ENCODE measurements at regions not wholly inside any gene's neighbourhood (a gene's known extent, or its start where the extent isn't known, plus 50 kb on each side); places are given as distances from the start of the nearest gene placed in this dataset.

- Histone ChIP-seq H3K4me2 (ENCODE audit: extremely low read depth, insufficient read depth, low read length) (no peak overlapping the region), H3K9ac (ENCODE audit: insufficient read depth, low read length) (no peak overlapping the region), H3K9me3 (ENCODE audit: control insufficient read depth, insufficient read depth, low read depth, low read length) (no peaks in the 10 kb centered on the region), H3K4me1 (ENCODE audit: control insufficient read depth, extremely low read depth, insufficient read depth, low read length) (no peaks in the 10 kb centered on the region), H3K27me3 (ENCODE audit: control insufficient read depth, insufficient read depth, low read length) (no peaks in the 10 kb centered on the region), H3K4me3 (replicated peaks in 1 of 4; ENCODE audit: control extremely low read depth in 1 of 4, insufficient read depth in 1 of 4, low read depth in 3 of 4, low read length in 4 of 4) (no peak overlapping the region), H3K79me2 (ENCODE audit: control insufficient read depth, insufficient read depth, low read length) (no peaks in the 10 kb centered on the region), H2AFZ (ENCODE audit: low read length) (no peak overlapping the region), H3K27ac (ENCODE audit: insufficient read depth, low read length) (no peak overlapping the region), H4K20me1 (ENCODE audit: control insufficient read depth, extremely low read depth, insufficient read depth, low read length) (no peaks in the 10 kb centered on the region), H3K36me3 (ENCODE audit: control insufficient read depth, insufficient read depth, low read length) (no peaks in the 10 kb centered on the region)
- no peak for DNase-seq (ENCODE audit: low read depth in 2 of 2)
- no peak for TF ChIP-seq EZH2 (IDR thresholded peaks at IDR 0.05; ENCODE audit: low read length, missing control alignments)
- no peak for TF ChIP-seq CTCF (conservative IDR thresholded peaks at IDR 0.05 in 1 of 2, IDR thresholded peaks at IDR 0.05 in 1 of 2; ENCODE audit: low read depth in 1 of 2, low read length in 2 of 2)
Measured at GRCh38 chr4:28772788-28773187, 1912.1 kb downstream of the STIM2 start.

- Histone ChIP-seq H3K4me3 (replicated peaks in 1 of 4; ENCODE audit: control extremely low read depth in 1 of 4, insufficient read depth in 1 of 4, low read depth in 3 of 4, low read length in 4 of 4) (no peak overlapping the region), H3K4me1 (ENCODE audit: control insufficient read depth, extremely low read depth, insufficient read depth, low read length) (no peaks in the 10 kb centered on the region), H3K27me3 (ENCODE audit: control insufficient read depth, insufficient read depth, low read length) (no peaks in the 10 kb centered on the region), H3K36me3 (ENCODE audit: control insufficient read depth, insufficient read depth, low read length) (no peaks in the 10 kb centered on the region), H3K9ac (ENCODE audit: insufficient read depth, low read length) (no peak overlapping the region), H4K20me1 (ENCODE audit: control insufficient read depth, extremely low read depth, insufficient read depth, low read length) (no peaks in the 10 kb centered on the region), H3K9me3 (ENCODE audit: control insufficient read depth, insufficient read depth, low read depth, low read length) (no peaks in the 10 kb centered on the region), H3K27ac (ENCODE audit: insufficient read depth, low read length) (no peak overlapping the region), H2AFZ (ENCODE audit: low read length) (no peak overlapping the region), H3K79me2 (ENCODE audit: control insufficient read depth, insufficient read depth, low read length) (no peaks in the 10 kb centered on the region), H3K4me2 (ENCODE audit: extremely low read depth, insufficient read depth, low read length) (no peak overlapping the region)
- TF ChIP-seq EZH2 (IDR thresholded peaks at IDR 0.05; ENCODE audit: low read length, missing control alignments) (no peak), CTCF (conservative IDR thresholded peaks at IDR 0.05 in 1 of 2, IDR thresholded peaks at IDR 0.05 in 1 of 2; ENCODE audit: low read depth in 1 of 2, low read length in 2 of 2) (no peak)
- DNase-seq (ENCODE audit: low read depth in 2 of 2), result peak in 1 of 2 donors; percentile 25
Measured at GRCh38 chr4:28774344-28774743, 1913.7 kb downstream of the STIM2 start.

GRCh38 chr4:28776004-28776403, 1915.4 kb downstream of the STIM2 start:
- H3K36me3 ChIP-seq (ENCODE audit: control insufficient read depth, insufficient read depth, low read length), result no peaks in the 10 kb centered on the region
- no peaks in the 10 kb centered on the region for H4K20me1 ChIP-seq (ENCODE audit: control insufficient read depth, extremely low read depth, insufficient read depth, low read length)
- no peak overlapping the region for H2AFZ ChIP-seq (ENCODE audit: low read length)
- DNase-seq (ENCODE audit: low read depth in 2 of 2), result peak in 1 of 2 donors; percentile 22
- H3K27me3 ChIP-seq (ENCODE audit: control insufficient read depth, insufficient read depth, low read length), result no peaks in the 10 kb centered on the region
- TF ChIP-seq CTCF (conservative IDR thresholded peaks at IDR 0.05 in 1 of 2, IDR thresholded peaks at IDR 0.05 in 1 of 2; ENCODE audit: low read depth in 1 of 2, low read length in 2 of 2), result no peak
- no peak for TF ChIP-seq EZH2 (IDR thresholded peaks at IDR 0.05; ENCODE audit: low read length, missing control alignments)
- no peaks in the 10 kb centered on the region for H3K79me2 ChIP-seq (ENCODE audit: control insufficient read depth, insufficient read depth, low read length)
- no peak overlapping the region for H3K9ac ChIP-seq (ENCODE audit: insufficient read depth, low read length)
- H3K4me2 ChIP-seq (ENCODE audit: extremely low read depth, insufficient read depth, low read length), result no peak overlapping the region
- H3K4me3 ChIP-seq (replicated peaks in 1 of 4; ENCODE audit: control extremely low read depth in 1 of 4, insufficient read depth in 1 of 4, low read depth in 3 of 4, low read length in 4 of 4), result no peak overlapping the region
- H3K9me3 ChIP-seq (ENCODE audit: control insufficient read depth, insufficient read depth, low read depth, low read length), result no peaks in the 10 kb centered on the region
- H3K27ac ChIP-seq (ENCODE audit: insufficient read depth, low read length), result no peak overlapping the region
- H3K4me1 ChIP-seq (ENCODE audit: control insufficient read depth, extremely low read depth, insufficient read depth, low read length), result no peaks in the 10 kb centered on the region

Data from fibroblast of lung (primary cell).